ENCODE measurements at regions not wholly inside any gene's neighbourhood (a gene's known extent, or its start where the extent isn't known, plus 50 kb on each side); places are given as distances from the start of the nearest gene placed in this dataset.
"Not testable (repeated sequence)": the region's sequence is repeated elsewhere in the genome, so short reads cannot be mapped to it uniquely, and the experiment has no call there.

- H3K4me1 Mint-ChIP-seq: no peaks in the 10 kb centered on the region
These were observed 1346.8 kb upstream of the GJE1 start for GRCh38 chr6:140785926-140786325.

GRCh38 chr6:140784573-140784972 is 1348.2 kb upstream of the GJE1 start:
- H3K4me1 Mint-ChIP-seq: no peaks in the 10 kb centered on the region
- no peaks in the 10 kb centered on the region for H3K9me3 Mint-ChIP-seq
- H3K27ac Mint-ChIP-seq: no peak overlapping the region
- no peaks in the 10 kb centered on the region for H3K27me3 Mint-ChIP-seq (ENCODE audit: low read depth)
- no peak for TF ChIP-seq CTCF (IDR thresholded peaks at IDR 0.05; ENCODE audit: unreplicated experiment in 3 of 3)
- H3K36me3 Mint-ChIP-seq (ENCODE audit: low read depth): no peaks in the 10 kb centered on the region
- no peak overlapping the region for H3K4me3 Mint-ChIP-seq

More at GRCh38 chr6:140785926-140786325, 1346.8 kb upstream of the GJE1 start:
- no peaks in the 10 kb centered on the region for H3K9me3 Mint-ChIP-seq
- H3K27ac Mint-ChIP-seq: no peak overlapping the region
- no peaks in the 10 kb centered on the region for H3K36me3 Mint-ChIP-seq (ENCODE audit: low read depth)
- no peaks in the 10 kb centered on the region for H3K27me3 Mint-ChIP-seq (ENCODE audit: low read depth)
- no peak for TF ChIP-seq CTCF (IDR thresholded peaks at IDR 0.05; ENCODE audit: unreplicated experiment in 3 of 3)
- no peak overlapping the region for H3K4me3 Mint-ChIP-seq

- not testable (repeated sequence) for H3K36me3 Mint-ChIP-seq (ENCODE audit: low read depth); H3K9me3 Mint-ChIP-seq; H3K4me1 Mint-ChIP-seq; H3K4me3 Mint-ChIP-seq; H3K27ac Mint-ChIP-seq; H3K27me3 Mint-ChIP-seq (ENCODE audit: low read depth)
These were observed 1349.2 kb upstream of the GJE1 start for GRCh38 chr6:140783504-140783903.

- Mint-ChIP-seq H3K27ac (no peak overlapping the region), H3K9me3 (peaks cover 3% of the 10 kb centered on the region), H3K36me3 (ENCODE audit: low read depth) (no peaks in the 10 kb centered on the region), H3K27me3 (ENCODE audit: low read depth) (no peaks in the 10 kb centered on the region), H3K4me3 (no peak overlapping the region), H3K4me1 (no peaks in the 10 kb centered on the region)
- TF ChIP-seq CTCF (IDR thresholded peaks at IDR 0.05; ENCODE audit: unreplicated experiment in 3 of 3): no peak
These were observed 1349.8 kb upstream of the GJE1 start for GRCh38 chr6:140782941-140783340.

- H3K4me3 Mint-ChIP-seq: no peak overlapping the region
- H3K9me3 Mint-ChIP-seq: peaks cover 3% of the 10 kb centered on the region
- TF ChIP-seq CTCF (IDR thresholded peaks at IDR 0.05; ENCODE audit: unreplicated experiment in 3 of 3): no peak
- H3K27ac Mint-ChIP-seq: no peak overlapping the region
- no peaks in the 10 kb centered on the region for H3K27me3 Mint-ChIP-seq (ENCODE audit: low read depth)
- H3K36me3 Mint-ChIP-seq (ENCODE audit: low read depth): no peaks in the 10 kb centered on the region
- H3K4me1 Mint-ChIP-seq: peaks cover 8% of the 10 kb centered on the region
These were observed 1352.6 kb upstream of the GJE1 start for GRCh38 chr6:140779991-140780596.

GRCh38 chr6:140779341-140779740 is 1353.4 kb upstream of the GJE1 start:
- H3K4me3 Mint-ChIP-seq: no peak overlapping the region
- peaks cover 15% of the 10 kb centered on the region for H3K4me1 Mint-ChIP-seq
- no peak for TF ChIP-seq CTCF (IDR thresholded peaks at IDR 0.05; ENCODE audit: unreplicated experiment in 3 of 3)
- H3K9me3 Mint-ChIP-seq: peaks cover 3% of the 10 kb centered on the region
- H3K27me3 Mint-ChIP-seq (ENCODE audit: low read depth): no peaks in the 10 kb centered on the region
- no peak overlapping the region for H3K27ac Mint-ChIP-seq
- no peaks in the 10 kb centered on the region for H3K36me3 Mint-ChIP-seq (ENCODE audit: low read depth)

All from nephron (organoid).